Stimulated activated CD4-positive, alpha-beta T cell treated with anti-CD3 and anti-CD28 coated beads, TNF-alpha, amount 100 ng/mL, for 1 hour (primary cell): ENCODE measurements at regions not wholly inside any gene's neighbourhood (a gene's known extent, or its start where the extent isn't known, plus 50 kb on each side); places are given as distances from the start of the nearest gene placed in this dataset.

Experiments used
- DNase-seq, 3 donors: peaks; one replicate each; pipeline ENCODE4 v3.0.0-alpha.2; 2020; ENCODE audit warnings: low read depth in 3 of 3, low spot score in 1 of 3

- no peak for DNase-seq
Measured at GRCh38 chr6:16857969-16858592, 96.8 kb upstream of the ATXN1 start.

DNA sequence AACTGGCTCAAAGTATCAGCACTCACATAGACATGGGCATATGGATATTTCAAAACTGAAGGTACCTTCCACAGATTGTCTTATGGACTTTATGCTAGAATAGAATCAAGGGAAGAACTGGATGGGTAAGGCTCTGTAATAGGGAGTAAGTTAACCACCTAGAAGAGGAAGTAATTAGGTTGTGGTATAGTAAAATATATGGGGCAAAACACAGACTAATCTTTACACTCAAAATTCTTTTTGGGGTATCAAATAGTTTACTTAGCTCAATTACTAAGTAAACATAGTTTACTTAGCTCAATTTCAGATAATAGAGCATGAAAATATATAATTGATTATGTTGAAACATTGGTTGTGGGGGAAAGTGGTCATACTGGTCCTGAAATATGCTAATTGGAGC is 94.2 kb upstream of the ATXN1 start:
- DNase-seq = no peak

GRCh38 chr6:16854986-16855385 is 93.7 kb upstream of the ATXN1 start:
- no peak for DNase-seq

- DNase-seq = no peak
Measured at GRCh38 chr6:16852671-16853070, 91.4 kb upstream of the ATXN1 start.

- DNase-seq = no peak
Measured at GRCh38 chr6:16851758-16852157, 90.5 kb upstream of the ATXN1 start.

- DNase-seq = no peak
Measured at GRCh38 chr6:16851044-16851540, 89.8 kb upstream of the ATXN1 start.

- no peak for DNase-seq
Measured at GRCh38 chr6:16850681-16851026, 89.4 kb upstream of the ATXN1 start.

- no peak for DNase-seq
Measured at GRCh38 chr6:16849988-16850680, 88.9 kb upstream of the ATXN1 start.

DNA sequence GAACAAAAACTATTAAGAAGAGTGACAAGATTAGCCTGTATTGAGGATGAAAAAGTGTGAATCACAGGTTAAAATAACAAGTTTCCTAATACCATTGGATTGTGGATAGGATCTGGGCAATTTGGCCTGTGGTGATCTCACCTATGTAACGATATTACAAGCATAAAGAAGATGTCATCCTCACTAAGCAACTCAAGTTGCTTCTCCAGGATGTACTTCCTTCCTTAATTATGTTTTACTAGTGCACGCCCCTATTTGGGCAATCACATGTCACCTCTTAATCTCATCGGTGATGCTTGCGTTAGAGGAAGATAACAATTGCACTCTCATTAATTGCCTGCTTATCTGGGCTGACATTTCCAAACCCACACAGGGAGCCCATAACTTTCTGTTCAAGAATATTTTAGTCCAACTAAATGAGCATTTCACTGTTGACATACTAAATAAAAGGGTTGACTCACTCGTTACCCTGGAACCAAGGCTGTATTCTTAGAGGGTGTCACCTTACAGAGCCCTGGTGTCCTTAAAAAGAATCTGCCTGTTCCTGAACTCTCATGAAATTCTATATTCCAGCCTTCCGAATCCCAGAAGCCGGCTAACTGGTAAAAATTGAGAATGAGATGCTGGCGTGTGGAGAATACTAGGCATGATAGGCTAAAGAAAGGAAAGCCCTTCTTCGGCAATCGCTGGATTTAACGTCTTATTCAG is 88.2 kb upstream of the ATXN1 start:
- DNase-seq = no peak

DNA sequence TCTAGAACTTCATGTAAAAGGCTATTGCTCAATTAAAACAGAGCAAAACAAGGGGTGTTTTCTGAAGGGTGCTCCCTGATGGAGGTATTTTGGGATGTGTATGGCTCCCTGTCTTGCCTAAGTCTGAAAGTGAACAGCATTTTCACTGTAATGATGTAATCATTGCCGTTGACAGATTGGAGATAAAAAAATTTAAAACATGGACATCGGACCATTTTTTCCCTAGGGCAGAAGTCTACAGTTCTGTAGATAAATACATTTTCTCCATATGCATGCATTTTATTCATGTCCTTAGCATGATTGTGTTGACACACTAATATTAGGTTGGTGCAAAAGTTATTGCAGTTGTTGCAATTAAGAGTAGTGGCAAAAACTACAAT is 85.1 kb upstream of the ATXN1 start:
- no peak for DNase-seq

DNA sequence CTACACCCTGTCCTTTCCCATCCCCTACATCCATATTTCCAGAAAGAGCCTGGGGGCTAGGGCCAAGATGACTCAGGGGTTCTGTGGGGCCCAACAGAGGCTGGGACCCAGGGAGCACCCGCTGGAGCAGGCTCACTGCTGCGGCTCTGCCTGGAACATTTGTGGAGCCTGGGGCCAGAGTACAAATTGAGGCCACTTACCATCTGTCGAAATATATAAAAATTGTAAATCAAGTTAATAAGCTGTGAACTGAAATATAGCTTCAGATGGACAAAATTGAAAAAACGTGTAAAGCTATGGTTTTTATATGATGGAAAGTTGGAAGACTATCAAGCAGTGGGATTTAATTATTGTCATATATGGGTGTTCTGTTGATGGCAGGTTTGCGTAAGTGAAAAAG is 82.9 kb upstream of the ATXN1 start:
- DNase-seq = no peak

GRCh38 chr6:16842676-16843075 is 81.4 kb upstream of the ATXN1 start:
- DNase-seq = no peak

DNA sequence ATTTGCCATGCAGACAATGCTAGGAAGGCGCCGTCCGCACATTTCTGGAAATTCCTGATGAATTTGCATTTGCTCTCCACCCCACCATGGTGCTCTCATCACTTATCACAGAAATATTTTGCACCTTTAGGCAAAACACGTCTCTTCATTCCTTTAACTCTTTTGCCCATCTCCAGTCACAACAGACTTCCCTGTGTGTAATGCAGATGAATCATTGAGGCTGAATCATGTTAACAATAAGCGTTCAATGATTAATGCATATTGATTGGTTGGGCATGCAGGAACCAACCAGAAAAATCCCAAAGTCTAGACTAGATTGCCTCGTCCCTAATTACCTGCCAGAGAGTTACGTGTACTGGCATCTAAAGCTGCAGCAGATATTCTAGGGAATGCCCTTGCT is 80.0 kb upstream of the ATXN1 start:
- no peak for DNase-seq

- DNase-seq = no peak
Measured at GRCh38 chr6:16840725-16841124, 79.5 kb upstream of the ATXN1 start.

- no peak for DNase-seq
Measured at GRCh38 chr6:16840291-16840690, 79.0 kb upstream of the ATXN1 start.

DNA sequence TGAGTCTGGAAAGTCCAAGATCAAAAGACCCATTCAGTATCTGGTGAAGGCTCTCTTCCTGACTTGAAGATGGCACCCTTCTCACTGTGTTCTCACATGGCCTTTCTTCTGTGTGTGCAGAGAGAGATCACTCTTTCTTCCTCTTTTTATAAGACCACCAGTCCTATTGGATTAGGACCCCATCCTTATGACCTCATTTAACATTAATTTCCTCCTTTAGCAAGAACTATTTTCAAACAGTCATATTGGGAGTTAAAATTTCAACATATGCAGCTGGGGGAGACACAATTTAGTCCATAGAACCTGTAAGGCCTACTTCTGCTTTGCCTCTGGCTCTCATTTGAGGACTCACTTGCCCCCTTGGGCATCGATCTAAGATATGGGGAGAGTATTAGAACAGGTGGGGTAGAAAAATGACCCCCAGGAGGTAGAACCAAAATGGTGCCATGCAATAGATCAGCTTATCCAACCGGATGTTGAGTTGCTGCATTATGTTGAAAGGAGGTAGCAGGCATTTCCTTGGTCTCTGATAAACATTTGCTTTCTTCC is 78.4 kb upstream of the ATXN1 start:
- DNase-seq = no peak

- no peak for DNase-seq
Measured at GRCh38 chr6:16837217-16837972, 76.1 kb upstream of the ATXN1 start.

GRCh38 chr6:16836144-16836981 is 75.1 kb upstream of the ATXN1 start:
- DNase-seq = no peak

- DNase-seq = no peak
Measured at GRCh38 chr6:16834242-16834641, 73.0 kb upstream of the ATXN1 start.

GRCh38 chr6:16832721-16833120 is 71.5 kb upstream of the ATXN1 start:
- no peak for DNase-seq
